GM19023 (cell line): ENCODE measurements at regions not wholly inside any gene's neighbourhood (a gene's known extent, or its start where the extent isn't known, plus 50 kb on each side); places are given as distances from the start of the nearest gene placed in this dataset.
A peak's percentile ranks its signal among the peaks of the same experiment; 100 is the strongest.

Experiments
- ATAC-seq: cut with Tn5 transposase; IDR thresholded peaks from one replicate; pipeline ENCODE4 v1.9.1; 2021; ENCODE audit warnings: mild to moderate bottlenecking, moderate library complexity; ENCODE audit not compliant: unreplicated experiment

DNA sequence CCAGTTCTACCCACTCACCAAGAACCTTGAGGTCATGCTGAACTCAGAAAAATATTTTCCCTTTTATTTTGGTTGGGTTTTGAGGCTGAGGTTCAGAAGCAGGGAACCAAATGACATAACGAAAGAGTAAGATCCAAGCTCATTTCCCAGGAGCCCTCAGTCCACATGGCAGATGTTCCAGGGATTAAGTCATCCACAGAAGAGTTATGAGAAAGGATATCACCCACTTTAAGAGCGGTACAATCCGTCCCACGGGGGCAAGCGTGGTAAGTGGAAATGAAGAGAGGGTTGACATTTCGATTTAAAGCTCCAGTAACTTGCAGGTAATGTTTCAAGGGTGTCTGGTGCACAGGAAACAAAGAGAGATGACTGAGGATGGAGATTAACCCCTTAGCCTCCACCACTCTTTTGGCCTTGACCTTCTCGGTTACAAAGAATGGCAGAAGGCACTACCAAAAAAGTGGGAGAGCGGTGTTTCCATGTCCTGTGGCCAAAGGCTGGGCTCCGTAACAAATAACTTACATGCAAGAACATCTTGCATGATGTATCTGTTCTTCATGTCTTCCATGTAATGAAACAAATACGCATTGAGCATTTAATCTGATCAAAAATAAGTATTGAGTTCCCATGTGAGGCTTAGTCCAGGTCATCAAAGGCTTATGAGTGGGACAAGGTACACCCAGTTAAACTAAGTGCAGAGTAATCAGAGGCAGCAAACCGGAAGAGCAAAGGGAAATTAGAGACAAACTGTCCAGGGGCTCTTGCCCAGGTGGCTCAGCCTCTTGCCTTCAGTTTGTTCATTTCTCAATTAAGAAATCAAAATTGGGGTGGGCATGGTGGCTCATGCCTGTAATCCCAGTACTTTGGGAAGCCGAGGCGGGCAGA lies 241.4 kb downstream of the TOMM20 start:
- ATAC-seq: no peak

DNA sequence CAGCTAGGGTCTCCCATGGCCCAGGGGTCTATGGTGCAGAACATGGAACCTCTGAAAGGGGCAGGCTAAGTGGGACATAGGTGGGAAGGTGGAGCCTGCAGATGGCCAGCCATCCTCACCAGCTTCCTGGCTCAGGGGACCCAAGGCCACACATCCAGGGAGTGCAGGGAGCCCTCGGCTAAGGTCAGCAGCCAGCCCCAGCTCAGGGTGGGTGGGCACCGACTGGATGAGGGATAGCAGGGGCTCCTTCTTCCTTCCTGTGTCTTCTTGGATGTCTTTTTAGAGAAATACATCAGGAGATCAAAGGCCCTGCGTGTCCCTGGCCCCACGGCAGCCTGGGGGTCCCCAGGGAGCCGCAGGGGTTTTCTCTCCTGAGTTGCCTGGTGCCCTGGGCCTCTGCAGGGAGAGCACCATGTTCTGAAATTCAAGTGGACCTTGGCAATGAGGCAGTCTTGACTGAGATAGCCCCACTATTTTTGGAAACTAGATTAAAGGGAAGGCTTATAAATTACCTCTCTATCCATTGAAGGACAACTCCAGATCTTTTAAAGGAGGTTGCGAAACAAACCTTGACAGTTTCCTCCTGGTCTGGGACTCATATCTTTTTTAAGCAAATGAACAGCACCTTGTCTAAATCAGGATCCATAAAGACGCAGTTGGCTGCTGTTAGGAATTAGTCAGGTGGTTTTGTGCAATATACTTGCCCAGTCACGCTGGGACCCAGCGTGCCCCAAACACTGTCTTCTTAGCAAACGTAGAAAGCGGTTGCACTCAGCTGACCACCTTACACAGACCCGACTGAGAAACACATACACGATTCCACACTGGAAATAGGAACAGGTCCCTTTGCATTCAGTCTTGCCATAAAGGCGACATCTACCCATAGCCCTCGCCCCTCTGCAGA lies 242.3 kb downstream of the TOMM20 start:
- ATAC-seq: no peak

DNA sequence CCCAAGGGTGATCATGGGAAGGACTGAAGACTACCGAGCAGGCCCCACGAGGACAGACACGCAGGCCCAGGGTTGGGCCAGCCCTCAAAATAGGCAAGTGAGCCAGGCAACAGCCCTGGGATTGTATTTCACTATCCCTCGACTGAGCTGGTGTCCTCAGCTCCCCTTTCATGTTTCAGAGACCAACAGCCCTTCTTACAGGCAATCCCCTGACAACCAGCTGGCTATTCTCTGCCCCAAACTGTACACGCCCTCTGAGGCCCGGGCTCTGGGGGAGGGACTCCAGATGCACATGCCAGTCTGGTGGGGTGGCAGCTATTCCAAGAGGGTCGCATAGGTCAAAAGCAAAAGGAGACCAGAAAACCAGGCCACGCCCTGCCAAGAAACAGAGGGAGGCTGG lies 243.0 kb downstream of the TOMM20 start:
- ATAC-seq: no peak

DNA sequence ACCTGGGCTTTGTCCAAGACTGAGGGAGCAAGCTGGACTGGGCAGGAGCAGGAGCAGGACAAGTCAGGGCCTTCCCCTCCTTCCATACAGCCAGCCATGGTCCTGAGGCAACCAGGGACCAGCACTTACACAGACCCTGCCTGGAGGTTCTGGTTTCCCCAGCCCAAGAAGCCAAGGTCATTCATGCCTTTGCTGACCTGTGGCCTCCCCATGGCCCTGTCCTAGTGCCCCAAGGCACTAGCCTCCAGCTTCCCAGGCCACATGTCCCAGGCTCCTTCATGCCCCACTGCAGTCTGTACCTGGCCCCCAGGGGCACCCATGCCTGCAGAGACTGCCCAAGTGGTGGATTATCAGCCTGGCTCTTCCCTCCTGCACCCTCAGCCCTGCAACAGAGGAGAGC lies 243.9 kb downstream of the TOMM20 start:
- no peak for ATAC-seq

GRCh38 chr1:234884006-234884405 lies 244.6 kb downstream of the TOMM20 start:
- ATAC-seq: no peak

- no peak for ATAC-seq
Measured at GRCh38 chr1:234882898-234883297, 245.7 kb downstream of the TOMM20 start.

DNA sequence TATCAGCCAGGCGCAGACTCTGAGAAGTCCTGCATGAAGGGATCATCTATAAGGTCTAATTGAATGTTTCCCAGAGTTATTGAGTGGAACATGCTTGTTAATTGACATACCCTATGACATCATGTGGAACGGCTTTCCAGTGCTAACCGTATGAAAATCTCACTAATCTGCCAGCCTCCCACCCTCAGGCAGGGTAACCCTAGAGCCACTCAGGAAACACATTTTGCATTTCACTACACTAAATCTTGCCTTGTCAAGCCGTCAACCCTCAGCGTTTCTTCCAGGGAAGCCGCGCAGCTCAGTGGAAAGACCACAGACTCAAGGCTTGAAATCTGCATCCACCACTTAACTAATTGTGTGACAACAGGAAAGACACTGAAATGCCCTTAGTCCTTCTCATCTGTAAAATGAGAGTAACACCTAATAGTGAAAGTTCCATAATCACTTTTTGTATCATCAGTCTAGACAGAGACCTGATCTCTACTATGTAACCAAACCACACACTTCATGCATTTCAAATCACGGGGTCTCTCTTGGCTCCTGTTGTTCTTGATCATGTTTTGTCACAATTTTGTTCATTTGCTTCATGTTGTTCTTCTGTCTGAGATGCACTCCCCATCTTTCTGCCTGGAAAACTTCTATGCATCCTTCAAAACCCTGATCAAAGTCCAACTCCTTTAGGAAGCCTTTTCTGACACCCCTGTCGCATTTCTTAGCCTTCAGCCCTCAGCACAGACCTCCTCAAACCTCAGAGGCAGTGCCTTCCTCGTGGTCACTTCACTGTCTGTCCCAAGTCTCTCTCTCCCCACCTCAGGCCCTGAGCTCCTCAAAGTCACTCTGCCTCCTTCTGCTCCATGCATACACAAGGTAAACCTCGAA lies 246.5 kb downstream of the TOMM20 start:
- peak; percentile 72 for ATAC-seq

DNA sequence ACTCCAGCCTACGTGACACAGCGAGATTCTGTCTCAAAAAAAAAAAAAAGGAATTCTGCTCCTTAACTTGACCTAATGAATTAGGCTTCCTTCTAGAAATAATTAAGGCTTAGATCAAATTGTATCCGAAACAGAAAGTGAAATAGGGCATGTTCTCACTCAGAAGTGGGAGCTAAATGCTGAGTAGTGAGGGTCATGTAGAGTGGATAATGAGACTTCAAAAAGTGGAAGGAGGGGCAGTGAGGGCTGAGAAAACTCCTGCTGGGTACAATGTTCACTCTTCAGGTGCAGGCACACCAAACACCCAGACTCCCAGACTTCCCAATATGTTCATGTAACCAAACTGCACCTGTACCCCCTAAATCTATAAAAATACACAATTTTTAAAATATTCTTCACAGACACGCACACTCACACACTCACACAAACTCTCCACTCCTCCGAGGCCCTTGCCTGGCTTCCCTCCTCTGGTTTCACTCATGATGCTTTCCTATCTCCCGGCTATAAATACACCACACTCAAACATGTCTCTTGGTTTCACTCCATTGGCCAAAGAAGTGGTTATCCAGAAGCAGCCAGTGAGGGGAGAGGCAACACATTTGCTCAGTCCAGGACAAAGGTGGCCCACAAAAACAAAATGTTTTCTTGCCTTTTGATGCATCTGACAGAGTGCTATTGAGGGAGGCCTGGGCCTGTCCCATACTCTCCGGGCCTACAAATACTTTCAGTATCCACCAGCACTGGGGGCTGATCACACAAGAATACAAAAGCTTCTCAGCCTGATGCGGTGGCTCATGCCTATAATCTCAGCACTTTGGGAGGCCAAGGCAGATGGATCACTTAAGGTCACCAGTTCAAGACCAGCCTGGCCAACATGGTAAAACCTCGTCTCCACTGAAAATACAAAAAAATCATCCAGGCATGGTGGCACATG lies 249.2 kb downstream of the TOMM20 start:
- ATAC-seq: no peak

DNA sequence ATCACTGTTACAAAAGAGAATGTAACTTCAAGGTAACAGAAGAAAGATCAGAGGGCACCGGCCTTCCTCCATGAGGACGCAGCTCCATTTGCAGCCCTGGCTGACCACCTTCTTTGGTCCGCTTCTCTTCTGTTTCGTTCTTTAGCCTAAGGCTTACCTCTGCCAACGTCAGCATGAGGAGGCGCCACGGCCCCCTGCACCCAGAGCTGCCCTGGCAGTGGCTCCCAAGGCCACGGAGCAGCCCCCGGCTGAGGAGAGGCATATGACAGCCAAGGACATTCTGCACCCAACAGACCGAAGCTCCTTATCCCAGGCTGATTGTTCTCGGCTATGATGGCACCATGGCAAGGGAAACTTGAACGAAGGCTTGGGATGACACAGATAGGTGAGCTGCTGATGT lies 250.3 kb downstream of the TOMM20 start:
- no peak for ATAC-seq

- no peak for ATAC-seq
Measured at GRCh38 chr1:234877761-234878160, 250.9 kb downstream of the TOMM20 start.

DNA sequence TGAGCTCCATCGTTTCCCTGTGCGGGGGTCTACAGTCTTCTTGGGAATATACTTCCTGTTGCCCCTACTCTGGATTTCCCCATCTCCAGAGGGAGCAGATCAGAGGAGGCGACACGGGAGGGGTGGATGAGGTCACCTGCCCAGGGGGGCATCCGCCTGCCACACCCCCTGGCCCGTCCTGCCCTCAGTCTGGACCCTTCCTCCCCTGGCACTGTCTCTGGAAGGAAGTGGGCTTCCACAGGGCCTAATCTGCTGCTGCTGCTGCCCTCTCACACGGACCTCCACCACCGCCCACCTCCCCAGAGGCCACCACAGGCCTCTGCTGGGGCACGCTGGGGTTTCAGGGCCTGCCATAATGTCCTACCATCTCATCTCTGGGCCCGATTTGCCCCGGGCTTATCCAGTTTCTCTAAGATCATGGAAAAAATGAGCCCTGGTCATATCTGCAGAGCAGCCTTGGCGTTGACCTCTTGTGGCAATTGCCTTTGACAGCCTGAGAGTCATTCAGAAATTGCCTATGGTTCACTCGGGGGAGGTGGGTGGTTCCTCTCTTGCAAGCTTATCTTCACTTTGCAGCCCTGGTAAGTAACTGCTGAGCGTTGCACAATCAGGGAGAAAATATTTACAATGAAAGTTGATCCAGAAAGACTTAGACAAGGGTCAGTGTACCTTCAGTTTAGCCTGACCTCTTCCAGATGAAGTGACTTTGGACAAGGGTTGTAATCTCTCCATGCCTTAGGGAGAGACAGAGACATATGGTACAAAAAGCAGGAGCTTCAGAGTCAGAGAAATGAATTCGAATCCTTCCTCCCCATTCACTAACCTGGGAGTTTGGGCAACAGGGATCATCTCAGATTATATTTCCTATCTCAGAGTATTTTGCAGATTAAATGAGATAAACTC lies 252.4 kb downstream of the TOMM20 start:
- ATAC-seq: no peak

DNA sequence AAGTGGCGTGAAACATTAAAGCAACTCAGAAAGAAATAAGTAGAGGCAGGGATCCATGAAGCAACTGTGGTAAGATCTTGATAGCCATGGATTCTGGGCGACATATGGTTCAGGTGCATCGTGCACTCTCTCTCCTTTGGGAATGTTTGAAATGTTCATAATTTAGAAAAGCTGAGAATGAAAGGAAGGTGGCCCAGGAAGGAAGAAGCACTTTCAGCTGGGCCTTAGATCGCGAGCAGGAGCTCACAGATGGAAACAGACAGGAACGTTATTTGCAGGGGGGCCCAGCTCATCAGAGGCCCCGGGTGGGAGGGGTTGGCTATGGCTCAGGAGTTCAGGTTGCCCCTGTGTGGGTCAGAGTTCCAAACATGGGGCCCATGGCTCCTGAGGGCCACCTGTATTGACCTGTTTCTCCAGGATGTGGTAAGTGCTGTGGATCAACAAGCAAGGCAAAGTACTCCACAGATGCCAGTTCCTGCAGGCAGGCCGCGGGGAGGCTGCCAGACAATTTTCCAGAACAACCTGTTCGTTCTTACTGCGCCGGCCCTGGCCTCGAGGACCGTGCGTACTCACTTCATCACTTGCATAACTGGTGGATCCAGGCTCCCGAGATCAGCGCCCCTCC lies 253.2 kb downstream of the TOMM20 start:
- ATAC-seq: no peak

DNA sequence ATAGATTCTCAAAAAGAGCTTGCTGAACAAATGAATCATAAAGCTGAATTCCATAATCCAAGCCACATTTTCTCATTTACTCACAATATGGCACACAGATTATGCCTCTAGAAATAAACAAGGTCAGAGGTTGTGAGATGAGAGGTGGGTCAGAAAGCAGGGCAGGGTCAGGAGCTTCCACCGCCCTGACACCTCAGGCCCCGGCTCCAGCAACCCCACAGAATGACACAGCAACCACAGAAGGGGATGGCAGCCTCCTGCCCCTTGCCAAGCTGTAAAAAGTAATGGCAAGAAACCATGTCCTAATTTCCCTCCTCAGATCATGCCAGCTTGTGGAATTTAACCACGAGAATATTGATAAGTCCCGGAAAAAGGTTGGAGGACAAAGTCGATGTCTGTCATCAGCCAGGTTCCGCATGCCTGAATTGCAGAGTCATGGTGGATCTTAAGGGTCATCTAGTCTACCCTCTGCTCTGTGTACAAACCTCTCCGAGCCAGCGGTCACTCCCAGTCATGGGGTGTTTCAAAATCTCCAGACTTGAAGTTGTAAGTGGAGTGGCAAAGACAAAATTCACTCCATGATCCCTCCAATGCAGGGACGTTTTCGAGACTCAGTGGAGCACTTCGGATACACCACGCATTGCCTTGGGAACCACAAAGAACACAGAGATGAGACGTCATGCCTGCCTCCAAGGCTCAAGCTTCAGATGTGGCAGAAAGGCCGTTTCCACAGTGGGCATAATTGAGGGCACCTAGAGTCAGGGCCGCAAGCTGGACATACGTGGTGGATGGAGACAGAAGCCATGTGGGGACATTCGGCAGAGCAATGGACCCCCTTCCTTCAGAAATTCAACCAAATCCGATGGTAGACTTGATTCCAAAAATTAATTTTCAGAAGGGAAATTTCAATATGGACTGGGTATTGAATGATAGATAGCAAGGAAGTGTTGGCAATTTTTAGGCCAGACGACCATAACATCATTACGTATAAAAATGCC lies 254.0 kb downstream of the TOMM20 start:
- ATAC-seq: no peak

- ATAC-seq: no peak
Measured at GRCh38 chr1:234871710-234872271, 256.8 kb downstream of the TOMM20 start.

GRCh38 chr1:234871039-234871709 lies 257.5 kb downstream of the TOMM20 start:
- no peak for ATAC-seq
